ENCODE measurements at regions not wholly inside any gene's neighbourhood (a gene's known extent, or its start where the extent isn't known, plus 50 kb on each side); places are given as distances from the start of the nearest gene placed in this dataset.

DNA sequence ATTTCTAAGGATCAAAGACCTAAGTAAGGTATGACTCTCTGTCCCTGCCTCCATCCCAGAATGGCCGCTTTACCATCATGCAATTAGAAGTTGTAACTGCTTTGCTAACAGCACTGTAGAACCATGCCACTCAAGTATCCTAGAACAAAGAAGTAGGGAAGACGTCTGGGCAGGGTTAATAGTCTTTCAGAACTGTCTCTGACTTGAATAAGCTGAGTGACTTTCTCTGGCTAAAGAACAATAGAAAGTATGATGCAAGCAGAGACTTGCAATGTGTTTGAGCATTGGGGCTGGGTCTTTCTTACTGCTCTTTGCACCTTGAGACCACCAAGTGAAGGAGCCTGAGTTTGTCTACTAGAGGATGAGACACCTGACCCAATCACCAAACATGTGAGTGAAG lies 279.6 kb upstream of the JAG1 start:
- 29 to 78% methylated on average over 1 to 2 of the region's 2 CpGs for WGBS, 2 experiments (ENCODE audit: insufficient coverage in 2 of 2)
- Histone ChIP-seq H3K9me3 (ENCODE audit: control insufficient read depth, low read length) (no peaks in the 10 kb centered on the region), H3K27ac (ENCODE audit: low read depth, low read length, severe bottlenecking) (no peak overlapping the region), H3K4me1 (ENCODE audit: control insufficient read depth, insufficient read depth, low read length, poor library complexity, severe bottlenecking) (no peaks in the 10 kb centered on the region), H3K4me3 (ENCODE audit: extremely low read depth, insufficient read depth, low read length, poor library complexity, severe bottlenecking) (no peak overlapping the region), H3K36me3 (ENCODE audit: control insufficient read depth, insufficient read depth, low read length) (no peaks in the 10 kb centered on the region)

GRCh38 chr20:10954137-10954840 lies 280.5 kb upstream of the JAG1 start:
- 82 to 84% methylated on average over 5 of the region's 6 CpGs for WGBS, 2 experiments (ENCODE audit: insufficient coverage in 2 of 2)
- H3K36me3 ChIP-seq (ENCODE audit: control insufficient read depth, insufficient read depth, low read length) = no peaks in the 10 kb centered on the region
- H3K9me3 ChIP-seq (ENCODE audit: control insufficient read depth, low read length) = no peaks in the 10 kb centered on the region
- no peak overlapping the region for H3K27ac ChIP-seq (ENCODE audit: low read depth, low read length, severe bottlenecking)
- H3K4me3 ChIP-seq (ENCODE audit: extremely low read depth, insufficient read depth, low read length, poor library complexity, severe bottlenecking) = no peak overlapping the region
- H3K4me1 ChIP-seq (ENCODE audit: control insufficient read depth, insufficient read depth, low read length, poor library complexity, severe bottlenecking) = no peaks in the 10 kb centered on the region

DNA sequence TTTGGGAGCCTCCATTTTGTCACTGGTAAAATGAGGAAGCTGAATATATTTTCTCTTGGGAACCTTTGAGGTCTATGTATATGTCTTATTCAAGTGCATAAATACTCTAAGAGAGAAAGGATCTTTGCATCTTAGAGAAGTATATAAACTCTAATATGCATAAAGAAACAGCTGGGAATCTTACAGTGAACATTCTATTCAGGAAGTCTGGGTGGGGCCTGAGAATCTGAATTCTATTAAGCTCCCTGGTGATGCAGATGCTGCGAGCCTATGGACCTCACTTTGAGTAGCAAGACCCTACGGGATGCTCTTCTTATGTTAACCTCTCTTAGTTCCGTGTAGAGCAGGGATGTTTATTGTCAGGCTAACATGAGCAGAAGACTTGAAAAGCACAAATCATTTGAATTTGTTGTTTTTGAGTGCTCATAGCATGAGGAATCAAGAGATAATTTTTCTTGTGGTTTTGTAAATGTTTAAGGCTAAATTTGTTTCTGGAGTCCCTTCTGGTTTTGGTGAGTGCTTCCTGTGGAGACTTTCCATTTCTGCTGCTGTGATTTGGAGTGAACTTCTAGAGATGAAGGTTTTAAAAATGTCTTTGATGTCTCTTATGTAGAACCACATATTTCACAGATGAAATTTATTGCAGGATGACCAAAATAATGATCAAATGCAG lies 281.2 kb upstream of the JAG1 start:
- Histone ChIP-seq H3K27ac (ENCODE audit: low read depth, low read length, severe bottlenecking) (no peak overlapping the region), H3K4me1 (ENCODE audit: control insufficient read depth, insufficient read depth, low read length, poor library complexity, severe bottlenecking) (no peaks in the 10 kb centered on the region), H3K4me3 (ENCODE audit: extremely low read depth, insufficient read depth, low read length, poor library complexity, severe bottlenecking) (no peak overlapping the region), H3K36me3 (ENCODE audit: control insufficient read depth, insufficient read depth, low read length) (no peaks in the 10 kb centered on the region), H3K9me3 (ENCODE audit: control insufficient read depth, low read length) (no peaks in the 10 kb centered on the region)
- 100% methylated on average over 1 to 3 of the region's 3 CpGs for WGBS, 2 experiments (ENCODE audit: insufficient coverage in 2 of 2)

- no peaks in the 10 kb centered on the region for H3K36me3 ChIP-seq (ENCODE audit: control insufficient read depth, insufficient read depth, low read length)
- no peak overlapping the region for H3K27ac ChIP-seq (ENCODE audit: low read depth, low read length, severe bottlenecking)
- 80% methylated on average over 1 of the region's 3 CpGs for WGBS, 2 experiments (ENCODE audit: insufficient coverage in 2 of 2)
- no peaks in the 10 kb centered on the region for H3K4me1 ChIP-seq (ENCODE audit: control insufficient read depth, insufficient read depth, low read length, poor library complexity, severe bottlenecking)
- H3K4me3 ChIP-seq (ENCODE audit: extremely low read depth, insufficient read depth, low read length, poor library complexity, severe bottlenecking) = no peak overlapping the region
- no peaks in the 10 kb centered on the region for H3K9me3 ChIP-seq (ENCODE audit: control insufficient read depth, low read length)
Observed at GRCh38 chr20:10958279-10958678, 284.5 kb upstream of the JAG1 start.

DNA sequence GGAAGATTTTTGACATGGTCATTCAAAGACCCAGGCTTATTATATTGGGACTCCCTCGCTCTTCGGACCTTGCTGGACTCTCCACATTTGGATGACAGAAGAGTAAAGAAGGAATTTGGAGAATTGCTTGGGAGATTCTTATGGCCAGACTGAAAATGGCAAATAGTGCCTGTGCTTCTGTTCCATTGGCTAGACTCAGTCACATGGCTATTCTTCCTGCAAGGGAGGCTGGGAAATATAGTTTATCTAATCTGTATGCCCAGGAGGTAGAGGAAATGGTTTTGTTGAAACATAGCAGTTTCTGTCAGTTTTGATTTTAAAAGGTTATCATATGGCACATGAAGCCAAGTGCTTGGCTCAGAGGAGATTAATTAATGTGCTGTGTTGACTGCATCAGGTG lies 286.6 kb upstream of the JAG1 start:
- 94 to 100% methylated on average over 2 of the region's 2 CpGs for WGBS, 2 experiments (ENCODE audit: insufficient coverage in 2 of 2)
- H3K9me3 ChIP-seq (ENCODE audit: control insufficient read depth, low read length) = no peaks in the 10 kb centered on the region
- H3K36me3 ChIP-seq (ENCODE audit: control insufficient read depth, insufficient read depth, low read length) = no peaks in the 10 kb centered on the region
- peaks cover 3% of the 10 kb centered on the region for H3K4me1 ChIP-seq (ENCODE audit: control insufficient read depth, insufficient read depth, low read length, poor library complexity, severe bottlenecking)
- H3K4me3 ChIP-seq (ENCODE audit: extremely low read depth, insufficient read depth, low read length, poor library complexity, severe bottlenecking) = no peak overlapping the region
- H3K27ac ChIP-seq (ENCODE audit: low read depth, low read length, severe bottlenecking) = no peak overlapping the region

DNA sequence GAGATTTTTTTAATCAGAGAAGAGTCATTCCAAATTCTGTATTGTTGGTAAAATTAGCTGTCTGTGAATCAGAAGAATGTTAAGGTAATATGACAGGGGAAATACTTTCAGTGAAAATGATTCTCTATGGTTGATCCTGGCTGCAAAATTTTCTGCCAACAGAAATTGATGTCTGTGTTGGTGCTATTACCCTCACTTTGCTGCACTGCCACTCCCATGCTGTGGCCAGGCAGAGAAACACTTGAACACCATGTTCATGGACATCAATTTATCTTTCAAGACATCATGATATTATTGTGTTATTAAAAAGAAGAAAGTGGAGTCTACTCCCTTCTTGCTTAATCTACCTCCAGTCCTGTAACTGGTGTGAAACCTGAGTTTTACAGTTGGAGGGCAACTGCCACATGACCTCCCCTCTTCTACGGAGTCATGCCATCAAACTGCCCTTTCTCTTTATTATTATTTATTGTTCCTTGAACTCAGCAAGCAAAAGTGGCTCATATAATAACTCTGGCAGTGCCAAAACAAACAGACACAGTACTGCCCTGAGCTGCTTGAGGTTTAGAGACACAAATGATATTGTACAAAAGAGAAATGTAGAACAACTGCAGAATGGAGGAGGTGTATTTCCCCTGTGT lies 288.0 kb upstream of the JAG1 start:
- Histone ChIP-seq H3K4me1 (ENCODE audit: control insufficient read depth, insufficient read depth, low read length, poor library complexity, severe bottlenecking) (peaks cover 3% of the 10 kb centered on the region), H3K9me3 (ENCODE audit: control insufficient read depth, low read length) (no peaks in the 10 kb centered on the region), H3K36me3 (ENCODE audit: control insufficient read depth, insufficient read depth, low read length) (no peaks in the 10 kb centered on the region), H3K27ac (ENCODE audit: low read depth, low read length, severe bottlenecking) (no peak overlapping the region), H3K4me3 (ENCODE audit: extremely low read depth, insufficient read depth, low read length, poor library complexity, severe bottlenecking) (no peak overlapping the region)
- WGBS, 2 experiments (ENCODE audit: insufficient coverage in 2 of 2) = no CpG with 5 or more reads among the region's 1 CpG

DNA sequence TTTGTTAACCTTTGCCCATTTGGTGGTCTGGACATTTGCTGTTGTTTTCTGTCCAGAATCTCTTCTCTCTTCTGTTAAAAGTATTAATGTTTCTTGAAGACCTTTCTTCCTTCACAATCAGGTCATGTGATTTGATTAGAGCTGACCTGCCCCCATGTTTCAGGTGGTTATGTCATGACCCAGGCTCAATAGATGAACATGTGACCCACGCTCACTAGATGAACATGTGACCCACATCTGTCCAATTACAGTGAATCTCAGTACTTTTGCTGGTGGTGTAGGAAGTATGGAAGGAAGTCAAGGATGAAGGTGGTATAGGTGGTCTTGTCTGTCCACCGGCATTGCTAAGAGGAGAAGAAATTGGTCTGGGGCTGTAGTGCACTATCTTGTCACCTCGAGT lies 289.1 kb upstream of the JAG1 start:
- 95 to 96% methylated on average over 2 to 3 of the region's 3 CpGs for WGBS, 2 experiments (ENCODE audit: insufficient coverage in 2 of 2)
- Histone ChIP-seq H3K36me3 (ENCODE audit: control insufficient read depth, insufficient read depth, low read length) (no peaks in the 10 kb centered on the region), H3K4me3 (ENCODE audit: extremely low read depth, insufficient read depth, low read length, poor library complexity, severe bottlenecking) (no peak overlapping the region), H3K27ac (ENCODE audit: low read depth, low read length, severe bottlenecking) (no peak overlapping the region), H3K4me1 (ENCODE audit: control insufficient read depth, insufficient read depth, low read length, poor library complexity, severe bottlenecking) (peaks cover 3% of the 10 kb centered on the region), H3K9me3 (ENCODE audit: control insufficient read depth, low read length) (no peaks in the 10 kb centered on the region)

DNA sequence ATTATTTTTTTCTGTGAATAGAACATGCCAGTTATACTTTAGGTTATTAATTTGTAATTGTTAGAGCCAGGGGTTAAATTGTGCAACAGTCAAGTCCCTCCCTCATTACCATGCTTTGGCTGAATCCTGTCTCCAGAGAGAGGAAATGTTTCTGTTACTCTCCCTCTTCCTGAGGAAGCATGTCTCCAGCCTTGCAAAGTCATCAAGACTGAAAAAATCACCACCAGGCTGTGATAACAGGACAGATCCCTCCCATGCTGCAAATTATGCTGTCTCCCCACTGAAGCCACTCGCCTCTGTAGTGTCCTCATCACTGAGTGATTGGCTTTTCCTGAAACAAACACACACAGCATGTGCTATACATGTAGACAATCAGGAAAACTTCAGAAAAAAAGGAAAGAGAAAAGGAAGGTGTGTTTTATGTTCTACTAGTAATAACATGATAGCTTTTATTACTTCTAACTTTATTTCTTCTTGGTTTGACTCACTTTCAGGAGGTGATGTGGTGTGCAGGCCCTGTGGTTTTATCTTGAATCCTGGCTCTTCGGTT lies 290.0 kb upstream of the JAG1 start:
- Histone ChIP-seq H3K9me3 (ENCODE audit: control insufficient read depth, low read length) (no peaks in the 10 kb centered on the region), H3K36me3 (ENCODE audit: control insufficient read depth, insufficient read depth, low read length) (no peaks in the 10 kb centered on the region), H3K4me3 (ENCODE audit: extremely low read depth, insufficient read depth, low read length, poor library complexity, severe bottlenecking) (no peak overlapping the region), H3K4me1 (ENCODE audit: control insufficient read depth, insufficient read depth, low read length, poor library complexity, severe bottlenecking) (peaks cover 3% of the 10 kb centered on the region), H3K27ac (ENCODE audit: low read depth, low read length, severe bottlenecking) (no peak overlapping the region)
- WGBS, 2 experiments (ENCODE audit: insufficient coverage in 2 of 2) = 40 to 67% methylated on average over 1 of the region's 2 CpGs

DNA sequence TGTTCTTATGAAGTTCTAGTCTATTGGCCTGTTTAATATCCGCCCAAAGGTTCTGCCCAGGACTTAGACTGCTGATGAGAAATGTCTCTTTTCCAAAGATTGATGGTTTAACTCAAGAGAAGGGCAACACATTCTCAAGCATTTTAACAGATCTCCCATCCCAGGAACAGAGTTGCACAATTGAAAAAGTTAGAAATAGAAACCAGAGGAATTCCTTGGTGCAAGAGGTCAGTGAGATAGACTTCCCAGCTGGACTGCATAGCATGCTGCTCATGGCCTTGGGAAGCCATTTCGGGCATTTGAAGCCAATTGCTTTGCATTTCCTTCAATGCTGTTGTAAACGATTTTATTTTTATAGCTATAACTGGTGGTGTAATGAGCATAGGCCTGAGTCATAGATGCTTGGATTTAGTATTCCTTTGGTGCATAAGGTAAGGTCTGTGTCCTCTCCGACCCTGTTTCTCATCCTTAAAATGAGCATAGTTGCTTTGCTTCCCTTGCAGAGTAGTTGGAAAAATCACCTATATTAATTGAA lies 292.2 kb upstream of the JAG1 start:
- H3K9me3 ChIP-seq (ENCODE audit: control insufficient read depth, low read length) = no peaks in the 10 kb centered on the region
- no peak overlapping the region for H3K27ac ChIP-seq (ENCODE audit: low read depth, low read length, severe bottlenecking)
- peaks cover 3% of the 10 kb centered on the region for H3K4me1 ChIP-seq (ENCODE audit: control insufficient read depth, insufficient read depth, low read length, poor library complexity, severe bottlenecking)
- no peak overlapping the region for H3K4me3 ChIP-seq (ENCODE audit: extremely low read depth, insufficient read depth, low read length, poor library complexity, severe bottlenecking)
- H3K36me3 ChIP-seq (ENCODE audit: control insufficient read depth, insufficient read depth, low read length) = no peaks in the 10 kb centered on the region
- 77 to 100% methylated on average over 1 to 2 of the region's 4 CpGs for WGBS, 2 experiments (ENCODE audit: insufficient coverage in 2 of 2)

DNA sequence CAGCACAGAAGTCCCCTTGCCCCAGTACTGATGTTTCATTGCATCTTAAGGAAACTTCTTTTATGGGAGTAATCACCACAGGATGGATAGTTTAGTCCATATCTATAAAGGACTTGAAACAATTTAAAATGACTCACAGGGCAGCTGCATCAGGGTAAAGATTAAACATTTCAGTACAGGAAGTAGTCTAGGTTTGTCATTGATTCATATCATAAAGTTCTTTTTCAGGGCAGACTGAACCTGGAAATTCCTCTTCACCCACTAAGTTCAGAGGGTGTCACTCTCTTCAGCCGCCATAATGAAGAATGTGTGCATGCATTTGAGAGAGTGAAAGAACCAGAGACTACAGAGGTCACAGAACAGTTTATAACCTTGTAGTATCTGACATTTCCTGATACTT lies 296.3 kb upstream of the JAG1 start:
- Histone ChIP-seq H3K9me3 (ENCODE audit: control insufficient read depth, low read length) (no peaks in the 10 kb centered on the region), H3K4me3 (ENCODE audit: extremely low read depth, insufficient read depth, low read length, poor library complexity, severe bottlenecking) (no peak overlapping the region), H3K36me3 (ENCODE audit: control insufficient read depth, insufficient read depth, low read length) (no peaks in the 10 kb centered on the region), H3K4me1 (ENCODE audit: control insufficient read depth, insufficient read depth, low read length, poor library complexity, severe bottlenecking) (no peaks in the 10 kb centered on the region), H3K27ac (ENCODE audit: low read depth, low read length, severe bottlenecking) (no peak overlapping the region)
- no CpG with 5 or more reads among the region's 1 CpG for WGBS, 2 experiments (ENCODE audit: insufficient coverage in 2 of 2)

Data from mesodermal cell (in vitro differentiated cells).